Glutamatergic neuron (in vitro differentiated cells): ENCODE measurements at regions not wholly inside any gene's neighbourhood (a gene's known extent, or its start where the extent isn't known, plus 50 kb on each side); places are given as distances from the start of the nearest gene placed in this dataset.
"Not testable (repeated sequence)": the region's sequence is repeated elsewhere in the genome, so short reads cannot be mapped to it uniquely, and the experiment has no call there.

ENCODE experiments used
- DNase-seq: peaks from one replicate; pipeline ENCODE4 v3.0.0; 2022
- H3K27ac Mint-ChIP-seq: one replicate; pipeline ENCODE4 v1.8.0; 2020; ENCODE audit warnings: mild to moderate bottlenecking, mixed read lengths, inconsistent platforms; ENCODE audit not compliant: unreplicated experiment
- H3K27me3 Mint-ChIP-seq: one replicate; pipeline ENCODE4 v1.8.0; 2020; ENCODE audit warnings: mild to moderate bottlenecking, moderate library complexity, mixed read lengths, inconsistent platforms; ENCODE audit not compliant: unreplicated experiment
- H3K36me3 Mint-ChIP-seq: one replicate; pipeline ENCODE4 v1.8.0; 2020; ENCODE audit warnings: mild to moderate bottlenecking, mixed read lengths, inconsistent platforms; ENCODE audit not compliant: unreplicated experiment
- H3K4me1 Mint-ChIP-seq: one replicate; pipeline ENCODE4 v1.8.0; 2020; ENCODE audit warnings: mild to moderate bottlenecking, low read depth, mixed read lengths, inconsistent platforms; ENCODE audit not compliant: unreplicated experiment
- H3K4me3 Mint-ChIP-seq: one replicate; pipeline ENCODE4 v1.8.0; 2020; ENCODE audit warnings: mild to moderate bottlenecking, mixed read lengths, inconsistent platforms; ENCODE audit not compliant: unreplicated experiment
- H3K9me3 Mint-ChIP-seq: one replicate; pipeline ENCODE4 v1.8.0; 2020; ENCODE audit warnings: mild to moderate bottlenecking, moderate library complexity, mixed read lengths, inconsistent platforms; ENCODE audit not compliant: unreplicated experiment
- TF ChIP-seq, protein P1 (sequence below): fragments of 200-600 bp; sonication (generic); IDR thresholded peaks from one replicate; pipeline ENCODE4 v1.5.0; 2021; ENCODE audit not compliant: partially characterized antibody, unreplicated experiment

DNA sequence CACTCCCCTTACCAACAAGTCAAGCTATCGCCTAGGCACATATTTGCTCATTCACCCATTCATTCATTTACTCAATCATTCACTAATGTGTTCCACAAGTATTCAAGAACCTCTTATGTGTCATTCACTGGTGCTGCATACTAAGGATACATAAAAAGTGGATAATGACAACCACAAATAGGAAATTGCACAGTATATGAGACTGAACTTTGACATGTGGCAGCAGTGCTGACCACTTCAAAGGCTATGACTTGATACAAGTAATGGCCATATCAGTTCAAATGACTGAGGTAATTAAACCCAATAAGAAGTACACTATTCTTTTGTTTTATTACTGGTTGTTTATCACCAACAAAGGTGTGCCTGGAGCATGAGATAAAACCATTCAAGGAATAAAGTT is 282.5 kb downstream of the KLHL13 start:
- Mint-ChIP-seq H3K4me1 (no peaks in the 10 kb centered on the region), H3K27ac (no peak overlapping the region), H3K36me3 (no peaks in the 10 kb centered on the region), H3K27me3 (no peaks in the 10 kb centered on the region), H3K9me3 (peaks cover 3% of the 10 kb centered on the region), H3K4me3 (no peak overlapping the region)
- DNase-seq = no peak
- TF ChIP-seq, protein P1, sequence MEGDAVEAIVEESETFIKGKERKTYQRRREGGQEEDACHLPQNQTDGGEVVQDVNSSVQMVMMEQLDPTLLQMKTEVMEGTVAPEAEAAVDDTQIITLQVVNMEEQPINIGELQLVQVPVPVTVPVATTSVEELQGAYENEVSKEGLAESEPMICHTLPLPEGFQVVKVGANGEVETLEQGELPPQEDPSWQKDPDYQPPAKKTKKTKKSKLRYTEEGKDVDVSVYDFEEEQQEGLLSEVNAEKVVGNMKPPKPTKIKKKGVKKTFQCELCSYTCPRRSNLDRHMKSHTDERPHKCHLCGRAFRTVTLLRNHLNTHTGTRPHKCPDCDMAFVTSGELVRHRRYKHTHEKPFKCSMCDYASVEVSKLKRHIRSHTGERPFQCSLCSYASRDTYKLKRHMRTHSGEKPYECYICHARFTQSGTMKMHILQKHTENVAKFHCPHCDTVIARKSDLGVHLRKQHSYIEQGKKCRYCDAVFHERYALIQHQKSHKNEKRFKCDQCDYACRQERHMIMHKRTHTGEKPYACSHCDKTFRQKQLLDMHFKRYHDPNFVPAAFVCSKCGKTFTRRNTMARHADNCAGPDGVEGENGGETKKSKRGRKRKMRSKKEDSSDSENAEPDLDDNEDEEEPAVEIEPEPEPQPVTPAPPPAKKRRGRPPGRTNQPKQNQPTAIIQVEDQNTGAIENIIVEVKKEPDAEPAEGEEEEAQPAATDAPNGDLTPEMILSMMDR = no peak

DNA sequence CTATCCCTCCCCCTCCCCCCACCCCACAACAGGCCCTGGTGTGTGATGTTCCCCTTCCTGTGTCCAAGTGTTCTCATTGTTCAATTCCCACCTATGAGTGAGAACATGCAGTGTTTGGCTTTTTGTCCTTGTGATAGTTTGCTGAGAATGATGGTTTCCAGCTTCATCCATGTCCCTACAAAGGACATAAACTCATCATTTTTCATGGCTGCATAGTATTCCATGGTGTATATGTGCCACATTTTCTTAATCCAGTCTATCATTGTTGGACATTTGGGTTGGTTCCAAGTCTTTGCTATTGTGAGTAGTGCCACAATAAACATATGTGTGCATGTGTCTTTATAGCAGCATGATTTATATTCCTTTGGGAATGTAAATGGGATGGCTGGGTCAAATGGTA is 295.1 kb downstream of the KLHL13 start:
- not testable (repeated sequence) for DNase-seq, H3K27ac Mint-ChIP-seq, H3K36me3 Mint-ChIP-seq, H3K4me3 Mint-ChIP-seq, H3K4me1 Mint-ChIP-seq, H3K9me3 Mint-ChIP-seq, H3K27me3 Mint-ChIP-seq

DNA sequence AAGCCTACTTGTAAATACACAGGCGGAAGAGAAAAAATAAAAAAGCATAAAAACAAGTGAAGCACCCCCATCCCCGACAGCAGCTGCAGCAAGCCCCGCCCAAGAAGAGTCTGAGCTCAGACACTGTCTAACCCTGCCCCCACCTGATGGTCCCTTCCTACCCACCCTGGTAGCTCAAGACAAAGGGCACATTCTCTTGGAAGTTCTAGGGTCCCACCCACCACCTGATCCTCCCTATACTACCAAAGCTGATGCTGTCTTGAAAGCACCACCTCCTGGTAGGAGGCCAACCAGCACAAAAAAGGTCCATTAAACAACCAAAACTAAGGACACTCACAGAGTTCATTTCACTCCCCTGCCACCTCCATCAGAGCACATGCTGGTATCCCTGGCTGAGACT is 308.2 kb downstream of the KLHL13 start:
- H3K4me3 Mint-ChIP-seq = no peak overlapping the region
- no peaks in the 10 kb centered on the region for H3K4me1 Mint-ChIP-seq
- DNase-seq = no peak
- H3K9me3 Mint-ChIP-seq = no peaks in the 10 kb centered on the region
- H3K36me3 Mint-ChIP-seq = no peaks in the 10 kb centered on the region
- H3K27me3 Mint-ChIP-seq = no peaks in the 10 kb centered on the region
- no peak overlapping the region for H3K27ac Mint-ChIP-seq
- TF ChIP-seq, protein P1 = no peak

DNA sequence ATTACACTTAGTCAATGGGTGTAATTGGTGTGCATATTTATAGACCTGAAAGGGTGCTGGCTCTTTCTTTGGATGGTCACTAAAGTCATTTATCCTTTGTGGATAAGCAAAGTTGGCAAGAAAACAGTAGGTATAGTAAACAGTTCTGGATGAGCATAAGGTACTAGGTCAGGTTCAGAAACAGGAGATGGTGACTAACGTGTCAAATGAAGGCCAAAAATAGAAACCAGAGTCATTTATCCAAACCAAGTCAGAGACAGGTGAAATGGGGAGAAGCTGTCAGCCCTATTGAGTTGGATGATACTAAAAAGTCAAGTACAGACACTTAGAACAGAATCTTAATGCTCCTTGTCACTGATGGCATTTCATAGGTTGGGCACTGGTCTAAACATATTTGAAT is 313.1 kb downstream of the KLHL13 start:
- no peaks in the 10 kb centered on the region for H3K36me3 Mint-ChIP-seq
- no peak for DNase-seq
- TF ChIP-seq, protein P1 = no peak
- no peak overlapping the region for H3K27ac Mint-ChIP-seq
- H3K4me1 Mint-ChIP-seq = no peaks in the 10 kb centered on the region
- no peak overlapping the region for H3K4me3 Mint-ChIP-seq
- H3K9me3 Mint-ChIP-seq = no peaks in the 10 kb centered on the region
- no peaks in the 10 kb centered on the region for H3K27me3 Mint-ChIP-seq

- Mint-ChIP-seq H3K4me1 (no peaks in the 10 kb centered on the region), H3K4me3 (no peak overlapping the region), H3K9me3 (no peaks in the 10 kb centered on the region), H3K27ac (no peak overlapping the region), H3K36me3 (no peaks in the 10 kb centered on the region), H3K27me3 (peaks cover 2% of the 10 kb centered on the region)
- no peak for DNase-seq
- TF ChIP-seq, protein P1 = no peak
These were observed 328.3 kb downstream of the KLHL13 start for GRCh38 chrX:117788339-117788738.

DNA sequence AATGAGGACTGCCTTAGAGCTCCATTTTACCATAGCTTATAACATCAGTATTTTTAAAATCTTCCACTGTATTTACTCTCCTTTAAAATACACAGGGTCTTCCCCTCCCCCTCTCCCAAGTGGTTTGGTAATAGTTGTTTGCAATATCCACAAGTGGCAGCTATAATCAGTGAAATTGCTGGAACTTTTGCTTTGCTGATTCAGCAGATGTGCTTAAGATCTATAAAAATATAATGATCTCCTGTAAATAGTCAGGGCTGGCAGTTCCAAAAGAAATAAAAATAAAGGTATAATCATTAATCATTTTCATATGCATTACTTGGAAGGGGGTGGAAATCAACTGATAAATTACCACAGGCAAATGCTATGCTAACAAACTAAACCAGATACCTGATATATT is 345.2 kb downstream of the KLHL13 start:
- Mint-ChIP-seq H3K27ac (no peak overlapping the region), H3K9me3 (peaks cover 2% of the 10 kb centered on the region)
- TF ChIP-seq, protein P1 = no peak

More for the DNA sequence above, 345.2 kb downstream of the KLHL13 start:
- Mint-ChIP-seq H3K27me3 (no peaks in the 10 kb centered on the region), H3K4me3 (no peak overlapping the region), H3K4me1 (no peaks in the 10 kb centered on the region), H3K36me3 (no peaks in the 10 kb centered on the region)
- no peak for DNase-seq
